ENCODE measurements at regions not wholly inside any gene's neighbourhood (a gene's known extent, or its start where the extent isn't known, plus 50 kb on each side); places are given as distances from the start of the nearest gene placed in this dataset.

DNA sequence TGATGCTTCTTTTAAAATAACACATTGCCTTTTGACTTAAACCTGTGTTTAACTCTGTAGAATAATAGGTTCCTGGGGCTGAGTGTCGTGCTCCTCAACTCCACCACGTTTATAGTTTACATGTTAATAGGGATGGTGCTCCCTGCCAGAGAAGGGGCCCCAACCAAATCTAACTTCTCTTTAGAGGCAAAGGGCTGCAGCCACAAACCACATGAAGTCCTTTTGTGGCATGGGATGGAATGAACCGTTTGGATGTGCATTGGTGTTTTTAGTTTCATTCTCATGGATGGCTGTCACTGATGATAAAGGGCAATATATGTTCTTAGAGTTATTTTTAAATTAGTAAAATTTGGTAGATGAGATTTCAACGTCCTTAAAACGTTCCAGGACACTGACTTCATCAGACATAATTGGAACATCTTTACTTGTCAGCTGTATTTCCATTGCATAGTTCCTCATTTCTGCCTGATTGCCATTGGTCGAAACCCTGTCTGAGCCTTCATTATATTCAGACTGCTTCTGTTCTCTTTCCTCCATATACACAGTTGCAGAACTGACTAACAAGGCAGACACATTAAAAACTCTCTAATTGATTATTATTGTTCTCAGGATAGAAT, 60.4 kb upstream of the HPF1 start:
- POLR2A ChIA-PET (ENCODE audit: partially characterized antibody) = no interaction called here
- H2AK5ac ChIP-seq (ENCODE audit: low read depth, low read length) = no peak overlapping the region
- CTCF ChIA-PET (ENCODE audit: partially characterized antibody) = interaction anchor here (2.1 kb wide), 1 partner anchor 189 kb away, joined by 6 read pairs; no protein-coding TSS in a partner anchor
- H2AFZ ChIP-seq (ENCODE audit: low read length) = no peak overlapping the region
- H3K4ac ChIP-seq (replicated peaks; ENCODE audit: insufficient read length, low read depth, low read length) = no peak overlapping the region
- 67% methylated on average over 6 of the region's 6 CpGs; no CpG with 5 or more reads in 1 of the 2 experiments for WGBS, 2 experiments (ENCODE audit: extremely low coverage in 1 of 2, insufficient coverage in 1 of 2, insufficient read length in 1 of 2, insufficient replicate concordance in 2 of 2, low coverage in 1 of 2, low lambda C conversion rate in 2 of 2, missing lambda C conversion rate in 1 of 2)
- no peak overlapping the region for H3K27ac ChIP-seq (ENCODE audit: low read depth, low read length)
- H2BK20ac ChIP-seq (ENCODE audit: low read length) = no peak overlapping the region
- no peak overlapping the region for H2BK5ac ChIP-seq (ENCODE audit: low read depth, low read length)
- H3K23ac ChIP-seq (ENCODE audit: insufficient read length) = no peak overlapping the region
- H3K36me3 ChIP-seq (ENCODE audit: control insufficient read depth in 2 of 4, insufficient read depth in 4 of 4, low read length in 3 of 4) = no peaks in the 10 kb centered on the region
- no peaks in the 10 kb centered on the region for H4K20me1 ChIP-seq (replicated peaks in 1 of 2; ENCODE audit: control insufficient read depth in 1 of 2, insufficient read depth in 2 of 2, low read length in 2 of 2)
- no peak overlapping the region for H2BK15ac ChIP-seq (ENCODE audit: low read length)
- no peaks in the 10 kb centered on the region for H3K79me2 ChIP-seq (ENCODE audit: control insufficient read depth in 1 of 2, insufficient read depth in 2 of 2, low read length in 2 of 2)
- no peak overlapping the region for H2BK120ac ChIP-seq (replicated peaks; ENCODE audit: low read depth, low read length)
- H3K27me3 ChIP-seq (replicated peaks in 1 of 4; ENCODE audit: control insufficient read depth in 3 of 4, extremely low read depth in 1 of 4, insufficient read depth in 3 of 4, low read length in 3 of 4) = no peaks in the 10 kb centered on the region
- H3K23me2 ChIP-seq (ENCODE audit: low read depth, low read length) = no peaks in the 10 kb centered on the region
- DNase-seq (ENCODE audit: low read depth in 1 of 2, low spot score in 2 of 2) (no peak), FAIRE-seq (no peak)
- H3K79me1 ChIP-seq (ENCODE audit: low read depth, low read length) = no peaks in the 10 kb centered on the region
- no peak overlapping the region for H3K4me2 ChIP-seq (ENCODE audit: insufficient read depth in 1 of 2, low read depth in 2 of 2, low read length in 2 of 2)
- H4K8ac ChIP-seq (ENCODE audit: extremely low read depth, insufficient read depth, low read length) = no peak overlapping the region
- no peak overlapping the region for H3K4me3 ChIP-seq (ENCODE audit: extremely low read depth in 1 of 4, insufficient read depth in 2 of 4, low read depth in 3 of 4, low read length in 4 of 4)
- no peak overlapping the region for H3K9ac ChIP-seq (replicated peaks in 1 of 4; ENCODE audit: extremely low read depth in 1 of 4, low read depth in 3 of 4, low read length in 3 of 4)
- H3K18ac ChIP-seq (ENCODE audit: extremely low read depth, low read length) = no peak overlapping the region
- TF ChIP-seq SIX5 (IDR thresholded peaks at IDR 0.05; ENCODE audit: low read depth, low read length) = no peak
- TF ChIP-seq, protein P1, sequence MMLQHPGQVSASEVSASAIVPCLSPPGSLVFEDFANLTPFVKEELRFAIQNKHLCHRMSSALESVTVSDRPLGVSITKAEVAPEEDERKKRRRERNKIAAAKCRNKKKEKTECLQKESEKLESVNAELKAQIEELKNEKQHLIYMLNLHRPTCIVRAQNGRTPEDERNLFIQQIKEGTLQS (IDR thresholded peaks at IDR 0.05; ENCODE audit: insufficient read depth, low read depth, low read length) = no peak
- TF ChIP-seq NRF1 (IDR thresholded peaks at IDR 0.05; ENCODE audit: low read depth, low read length) = no peak
- TF ChIP-seq HDAC6 (IDR thresholded peaks at IDR 0.05; ENCODE audit: low read depth, low read length) = no peak
- no peak for TF ChIP-seq BRCA1 (IDR thresholded peaks at IDR 0.05; ENCODE audit: low read depth, low read length)
- no peak for TF ChIP-seq TEAD4 (IDR thresholded peaks at IDR 0.05; ENCODE audit: low read depth, low read length)
- no peak for TF ChIP-seq EGR1 (IDR thresholded peaks at IDR 0.05; ENCODE audit: borderline replicate concordance, low read depth, low read length)
- TF ChIP-seq BACH1 (IDR thresholded peaks at IDR 0.05; ENCODE audit: low read length) = no peak
- no peak for TF ChIP-seq CEBPB (IDR thresholded peaks at IDR 0.05; ENCODE audit: low read depth, low read length)
- no peak for TF ChIP-seq MAFK (IDR thresholded peaks at IDR 0.05; ENCODE audit: low read depth, low read length)
- H3K4me1 ChIP-seq (replicated peaks in 1 of 4; ENCODE audit: control insufficient read depth in 3 of 4, insufficient read depth in 4 of 4, low read length in 3 of 4) = no peaks in the 10 kb centered on the region
- H3K9me3 ChIP-seq (ENCODE audit: insufficient read depth in 2 of 2, low read depth in 1 of 2, low read length in 1 of 2) = no peaks in the 10 kb centered on the region
- no peak overlapping the region for H4K91ac ChIP-seq (replicated peaks; ENCODE audit: insufficient read length, low read length)
- H2BK12ac ChIP-seq (ENCODE audit: low read depth, low read length) = no peak overlapping the region
- H3K56ac ChIP-seq (replicated peaks; ENCODE audit: insufficient read length, low read depth, low read length) = no peak overlapping the region
- no peak overlapping the region for H3K14ac ChIP-seq (ENCODE audit: insufficient read length)
- H4K5ac ChIP-seq (ENCODE audit: insufficient read length, low read depth, low read length) = no peak overlapping the region

All from H1 (cell line).